Brain microvascular endothelial cell (primary cell): ENCODE measurements at regions not wholly inside any gene's neighbourhood (a gene's known extent, or its start where the extent isn't known, plus 50 kb on each side); places are given as distances from the start of the nearest gene placed in this dataset.

ENCODE experiments used
- DNase-seq: peaks from one replicate; pipeline ENCODE4 v3.0.0-alpha.2; 2020
- H3K27ac ChIP-seq: fragments of 250-450 bp; sonication (Bioruptor Pico); 2 replicates; pipeline ENCODE4 v1.5.1; 2020; ENCODE audit warnings: mild to moderate bottlenecking, moderate library complexity
- H3K27me3 ChIP-seq: fragments of 250-450 bp; sonication (Bioruptor Pico); replicated peaks from 2 replicates; pipeline ENCODE4 v1.5.1; 2020; ENCODE audit warnings: mild to moderate bottlenecking
- H3K36me3 ChIP-seq: fragments of 250-450 bp; sonication (Bioruptor Pico); replicated peaks from 2 replicates; pipeline ENCODE4 v1.5.1; 2020; ENCODE audit warnings: mild to moderate bottlenecking
- H3K4me3 ChIP-seq: 2 replicates; pipeline ENCODE4 v1.5.1; 2011; ENCODE audit warnings: low read depth, mild to moderate bottlenecking, control low read depth, low read length, moderate library complexity
- CTCF ChIP-seq: IDR thresholded peaks from 2 replicates; pipeline ENCODE4 v1.5.1; 2011; ENCODE audit warnings: low read depth, mild to moderate bottlenecking, moderate library complexity, low read length, control low read depth, inconsistent platforms; ENCODE audit errors: missing control alignments
- in situ Hi-C: cut with HindIII; loops from 2 replicates; pipeline ENCODE4 v1.10.0; 2017; ENCODE audit warnings: low sequenced_read_pairs, low pct_ligation_motif_present

DNA sequence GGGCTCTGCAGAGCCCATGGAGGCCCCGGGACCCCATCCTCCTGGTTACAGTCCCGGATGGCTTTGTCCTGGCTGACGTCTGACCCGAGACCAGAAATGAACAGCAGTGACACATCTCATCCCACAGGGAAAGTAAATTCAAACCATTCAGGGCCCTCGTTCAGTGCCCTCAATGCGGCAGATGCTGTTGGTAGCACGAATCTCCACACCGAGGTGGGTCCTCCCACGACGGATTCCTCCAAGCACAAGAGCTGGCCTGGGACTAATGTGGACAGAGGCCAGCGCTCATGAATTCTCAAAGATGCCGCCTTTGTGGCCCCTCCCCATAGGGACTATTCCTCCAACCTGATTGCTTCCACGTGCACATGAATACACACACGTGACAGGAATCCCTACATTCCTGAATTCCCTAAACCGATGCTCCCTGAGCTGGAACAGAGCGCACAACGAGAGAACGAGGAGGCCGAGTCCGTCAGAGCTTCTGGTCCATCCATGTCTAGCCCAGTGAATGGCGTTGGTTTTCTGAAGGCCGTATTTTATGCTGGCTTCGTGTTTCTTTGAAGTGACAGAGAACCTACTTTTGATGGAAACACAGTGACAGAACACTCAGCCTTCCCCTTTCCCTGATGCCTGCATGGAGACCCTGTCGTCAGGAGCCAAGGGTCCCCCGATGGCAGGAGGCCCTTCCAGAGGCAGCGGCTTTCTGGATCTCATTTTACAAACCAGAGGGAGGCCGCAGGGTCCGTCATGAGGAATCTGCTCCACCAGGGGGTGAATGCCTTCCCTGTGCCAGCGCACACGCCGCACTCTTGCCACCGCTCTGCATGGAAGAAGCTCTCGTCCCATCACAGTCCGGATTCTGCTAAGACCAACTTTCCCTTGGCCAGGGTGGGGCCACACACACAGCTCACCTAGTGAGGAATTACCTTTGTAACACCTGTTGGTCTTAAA lies 64.3 kb upstream of the SNTG2 start:
- in situ Hi-C loops = no loop called here
- no peaks in the 10 kb centered on the region for H3K27me3 ChIP-seq
- no peak for TF ChIP-seq CTCF
- no peak overlapping the region for H3K27ac ChIP-seq
- H3K4me3 ChIP-seq = no peak overlapping the region
- no peaks in the 10 kb centered on the region for H3K36me3 ChIP-seq
- no peak for DNase-seq

GRCh38 chr2:885230-886071 lies 65.2 kb upstream of the SNTG2 start:
- no peak overlapping the region for H3K4me3 ChIP-seq
- H3K27me3 ChIP-seq = no peaks in the 10 kb centered on the region
- no peak for TF ChIP-seq CTCF
- no peak for DNase-seq
- in situ Hi-C loops = no loop called here
- H3K36me3 ChIP-seq = no peaks in the 10 kb centered on the region
- no peak overlapping the region for H3K27ac ChIP-seq

- no peak for DNase-seq
- Histone ChIP-seq H3K4me3 (no peak overlapping the region), H3K27ac (no peak overlapping the region), H3K36me3 (no peaks in the 10 kb centered on the region), H3K27me3 (no peaks in the 10 kb centered on the region)
- in situ Hi-C loops = no loop called here
- TF ChIP-seq CTCF = no peak
Measured at GRCh38 chr2:883803-884748, 66.6 kb upstream of the SNTG2 start.

DNA sequence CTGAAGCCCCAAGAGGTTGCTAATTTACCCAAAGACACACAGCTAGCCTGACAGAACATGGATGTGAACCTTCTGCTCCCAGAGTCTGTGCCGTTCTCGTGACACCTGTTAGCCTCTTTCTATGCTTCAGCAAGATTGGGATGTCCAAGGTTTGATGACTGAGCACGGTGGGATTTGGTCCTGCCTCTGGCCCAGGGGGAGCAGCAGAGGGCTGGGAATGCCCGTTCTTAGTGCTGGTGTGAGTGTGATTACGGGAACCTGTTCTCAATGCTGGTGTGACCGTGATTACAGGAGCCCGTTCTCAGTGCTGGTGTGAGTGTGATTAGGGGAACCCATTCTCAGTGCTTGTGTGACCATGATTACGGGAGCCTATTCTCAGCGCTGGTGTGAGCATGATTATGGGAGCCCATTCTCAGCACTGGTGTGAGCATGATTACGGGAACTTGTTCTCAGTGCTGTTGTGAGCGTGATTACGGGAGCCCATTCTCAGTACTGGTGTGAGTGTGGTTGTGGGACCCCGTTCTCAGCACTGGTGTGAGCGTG lies 67.3 kb upstream of the SNTG2 start:
- Histone ChIP-seq H3K27me3 (no peaks in the 10 kb centered on the region), H3K27ac (no peak overlapping the region), H3K4me3 (no peak overlapping the region), H3K36me3 (no peaks in the 10 kb centered on the region)
- in situ Hi-C loops = no loop called here
- no peak for TF ChIP-seq CTCF
- DNase-seq = no peak

GRCh38 chr2:881204-881918 lies 69.3 kb upstream of the SNTG2 start:
- H3K4me3 ChIP-seq = no peak overlapping the region
- H3K36me3 ChIP-seq = no peaks in the 10 kb centered on the region
- no peak for TF ChIP-seq CTCF
- in situ Hi-C loops = no loop called here
- DNase-seq = no peak
- no peak overlapping the region for H3K27ac ChIP-seq
- H3K27me3 ChIP-seq = no peaks in the 10 kb centered on the region
